ENCODE measurements at regions not wholly inside any gene's neighbourhood (a gene's known extent, or its start where the extent isn't known, plus 50 kb on each side); places are given as distances from the start of the nearest gene placed in this dataset.

- no peak overlapping the region for H2AK9ac ChIP-seq (replicated peaks; ENCODE audit: low read depth, low read length, poor library complexity)
- no peak overlapping the region for H4K91ac ChIP-seq (ENCODE audit: insufficient read depth, low read depth, low read length)
- H3K4me3 ChIP-seq (ENCODE audit: insufficient read depth, low read depth, low read length) = no peak overlapping the region
- no peak overlapping the region for H3K4me2 ChIP-seq (ENCODE audit: low read depth, low read length)
- no peaks in the 10 kb centered on the region for H3K9me3 ChIP-seq (ENCODE audit: control insufficient read depth, insufficient read depth, low read length)
- no peak overlapping the region for H2AFZ ChIP-seq (replicated peaks; ENCODE audit: low read length, poor library complexity)
- H3K36me3 ChIP-seq (ENCODE audit: control insufficient read depth, insufficient read depth, low read length) = no peaks in the 10 kb centered on the region
- no peak overlapping the region for H2BK20ac ChIP-seq (ENCODE audit: low read depth, low read length)
- intact Hi-C loops (cut with micrococcal nuclease) (no loop called here), dilution Hi-C loops (cut with HindIII; ENCODE audit: low sequenced_read_pairs, unreplicated experiment) (no loop called here), in situ Hi-C loops (cut with MboI; ENCODE audit: low sequenced_read_pairs) (loop anchor here (5.0 kb wide), 1 partner anchor 50 kb away; no protein-coding TSS in a partner anchor)
- H3K9ac ChIP-seq (ENCODE audit: low read depth, low read length) = no peak overlapping the region
- no CpG with 5 or more reads among the region's 3 CpGs for WGBS, 2 experiments (ENCODE audit: extremely low coverage in 2 of 2, insufficient read length in 1 of 2)
- no peak for TF ChIP-seq CEBPB (IDR thresholded peaks at IDR 0.05; ENCODE audit: low read depth, low read length)
- TF ChIP-seq SMC3 (IDR thresholded peaks at IDR 0.05; ENCODE audit: low read depth, low read length) = no peak
- TF ChIP-seq, protein P1, sequence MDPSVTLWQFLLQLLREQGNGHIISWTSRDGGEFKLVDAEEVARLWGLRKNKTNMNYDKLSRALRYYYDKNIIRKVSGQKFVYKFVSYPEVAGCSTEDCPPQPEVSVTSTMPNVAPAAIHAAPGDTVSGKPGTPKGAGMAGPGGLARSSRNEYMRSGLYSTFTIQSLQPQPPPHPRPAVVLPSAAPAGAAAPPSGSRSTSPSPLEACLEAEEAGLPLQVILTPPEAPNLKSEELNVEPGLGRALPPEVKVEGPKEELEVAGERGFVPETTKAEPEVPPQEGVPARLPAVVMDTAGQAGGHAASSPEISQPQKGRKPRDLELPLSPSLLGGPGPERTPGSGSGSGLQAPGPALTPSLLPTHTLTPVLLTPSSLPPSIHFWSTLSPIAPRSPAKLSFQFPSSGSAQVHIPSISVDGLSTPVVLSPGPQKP (IDR thresholded peaks at IDR 0.05; ENCODE audit: borderline replicate concordance, low read depth, low read length) = no peak
- TF ChIP-seq, protein P2, sequence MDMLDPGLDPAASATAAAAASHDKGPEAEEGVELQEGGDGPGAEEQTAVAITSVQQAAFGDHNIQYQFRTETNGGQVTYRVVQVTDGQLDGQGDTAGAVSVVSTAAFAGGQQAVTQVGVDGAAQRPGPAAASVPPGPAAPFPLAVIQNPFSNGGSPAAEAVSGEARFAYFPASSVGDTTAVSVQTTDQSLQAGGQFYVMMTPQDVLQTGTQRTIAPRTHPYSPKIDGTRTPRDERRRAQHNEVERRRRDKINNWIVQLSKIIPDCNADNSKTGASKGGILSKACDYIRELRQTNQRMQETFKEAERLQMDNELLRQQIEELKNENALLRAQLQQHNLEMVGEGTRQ (IDR thresholded peaks at IDR 0.05; ENCODE audit: low read depth, low read length) = no peak
- no peak for TF ChIP-seq RFX5 (IDR thresholded peaks at IDR 0.05; ENCODE audit: low read depth, low read length)
- TF ChIP-seq BHLHE40 (IDR thresholded peaks at IDR 0.05; ENCODE audit: low read depth, low read length) = no peak
- no peak overlapping the region for H3K4ac ChIP-seq (ENCODE audit: low read depth, low read length)
- H4K8ac ChIP-seq (ENCODE audit: low read depth in 2 of 2, low read length in 2 of 2) = no peak overlapping the region
- peaks cover 20% of the 10 kb centered on the region for H3K4me1 ChIP-seq (ENCODE audit: control insufficient read depth, insufficient read depth, low read length)
- H3K14ac ChIP-seq (replicated peaks; ENCODE audit: low read depth, low read length) = no peak overlapping the region
- H3K18ac ChIP-seq (ENCODE audit: low read depth, low read length) = no peak overlapping the region
- peak overlapping the region; percentile 56; the same call in 1 of the 2 replicates for H2BK120ac ChIP-seq (ENCODE audit: low read depth, low read length)
- no TSS peak for BruUV-seq (replicated peaks)
- H4K20me1 ChIP-seq (ENCODE audit: insufficient read depth, low read length) = peaks cover 5% of the 10 kb centered on the region; the same call in 1 of the 2 replicates
- no peaks in the 10 kb centered on the region for H3K27me3 ChIP-seq (ENCODE audit: control insufficient read depth, insufficient read depth, low read length)
- DNase-seq (no peak), ATAC-seq (ENCODE audit: low read depth) (no peak)
- CTCF ChIA-PET = no interaction called here
- H3K9me1 ChIP-seq (ENCODE audit: insufficient read depth, low read length) = peaks cover 12% of the 10 kb centered on the region
- H3K56ac ChIP-seq (ENCODE audit: extremely low read depth, insufficient read depth, low read length) = no peak overlapping the region
- H2BK5ac ChIP-seq (ENCODE audit: low read depth, low read length, poor library complexity, severe bottlenecking) = no peak overlapping the region
- H2BK15ac ChIP-seq (ENCODE audit: low read depth, low read length) = 0 out of 3 replicates have a peak overlapping the region, but pooled peaks have one; percentile 48
- POLR2A ChIA-PET (ENCODE audit: unreplicated experiment) = no interaction called here
- H3K79me1 ChIP-seq (ENCODE audit: low read depth in 1 of 2, low read length in 2 of 2) = no peaks in the 10 kb centered on the region
- H2AK5ac ChIP-seq (ENCODE audit: low read depth, low read length) = no peak overlapping the region
- H4K5ac ChIP-seq (ENCODE audit: low read depth, low read length) = no peak overlapping the region
- H3K27ac ChIP-seq (ENCODE audit: insufficient read depth, low read length) = no peak overlapping the region
- no peak overlapping the region for H3K23ac ChIP-seq (ENCODE audit: low read depth, low read length)
Measured at GRCh38 chr1:184302346-184302745, 84.5 kb upstream of the C1orf21 start.
